NCI-H446 treated with DMSO at 0.1 percent for 48 hours (cell line): ENCODE measurements at regions not wholly inside any gene's neighbourhood (a gene's known extent, or its start where the extent isn't known, plus 50 kb on each side); places are given as distances from the start of the nearest gene placed in this dataset.

Source experiments
- DNase-seq: peaks from one replicate; lab custom pipeline; 2025; lab: John Stamatoyannopoulos, UW

DNA sequence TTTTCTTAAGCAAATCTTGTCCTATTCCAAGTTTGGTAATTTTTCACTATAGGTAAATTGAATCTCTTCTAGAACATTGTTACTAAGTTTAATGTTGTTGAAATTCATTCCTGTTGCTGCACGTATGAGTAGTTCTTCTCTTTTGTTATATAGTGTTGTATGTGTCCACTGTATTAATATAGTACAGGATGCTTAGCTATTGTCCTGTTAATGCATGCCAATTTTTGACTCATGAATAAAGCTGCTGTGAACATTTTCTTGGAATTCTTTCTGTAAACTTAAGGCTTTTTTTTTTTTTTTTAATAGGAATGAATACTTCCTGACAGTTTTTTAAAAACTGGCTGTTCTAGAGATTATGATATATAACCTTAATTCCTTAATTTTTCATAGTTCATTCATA, 326.9 kb downstream of the SLC4A3 start:
- no peak for DNase-seq

- no peak for DNase-seq
Measured at GRCh38 chr2:219957820-219958219, 330.4 kb downstream of the SLC4A3 start.

GRCh38 chr2:219958941-219959340, 331.5 kb downstream of the SLC4A3 start:
- DNase-seq: no peak

DNA sequence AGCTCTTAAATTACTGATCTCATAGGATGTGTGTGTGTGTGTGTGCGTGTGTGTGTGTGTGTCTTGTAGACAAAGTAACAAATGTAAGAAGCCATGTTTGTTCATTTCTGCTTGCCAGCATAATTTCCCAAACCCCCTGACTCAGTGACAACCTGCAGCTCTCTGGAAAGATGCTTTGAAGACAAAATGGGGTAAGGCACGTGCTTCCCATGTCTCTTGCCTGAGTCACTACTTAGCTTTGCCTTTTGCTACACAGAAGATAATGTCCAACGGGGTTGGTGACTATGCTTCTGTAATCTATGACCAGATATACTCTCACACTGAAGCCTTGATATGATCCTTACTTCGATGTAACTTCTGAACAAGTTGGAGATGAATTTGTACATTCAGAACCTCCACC, 332.0 kb downstream of the SLC4A3 start:
- DNase-seq: no peak

- DNase-seq: no peak
Measured at GRCh38 chr2:219961947-219962498, 334.6 kb downstream of the SLC4A3 start.

GRCh38 chr2:219962801-219963200, 335.4 kb downstream of the SLC4A3 start:
- DNase-seq: no peak

- no peak for DNase-seq
Measured at GRCh38 chr2:219965287-219966194, 338.1 kb downstream of the SLC4A3 start.

GRCh38 chr2:219967247-219968245, 340.1 kb downstream of the SLC4A3 start:
- no peak for DNase-seq

DNA sequence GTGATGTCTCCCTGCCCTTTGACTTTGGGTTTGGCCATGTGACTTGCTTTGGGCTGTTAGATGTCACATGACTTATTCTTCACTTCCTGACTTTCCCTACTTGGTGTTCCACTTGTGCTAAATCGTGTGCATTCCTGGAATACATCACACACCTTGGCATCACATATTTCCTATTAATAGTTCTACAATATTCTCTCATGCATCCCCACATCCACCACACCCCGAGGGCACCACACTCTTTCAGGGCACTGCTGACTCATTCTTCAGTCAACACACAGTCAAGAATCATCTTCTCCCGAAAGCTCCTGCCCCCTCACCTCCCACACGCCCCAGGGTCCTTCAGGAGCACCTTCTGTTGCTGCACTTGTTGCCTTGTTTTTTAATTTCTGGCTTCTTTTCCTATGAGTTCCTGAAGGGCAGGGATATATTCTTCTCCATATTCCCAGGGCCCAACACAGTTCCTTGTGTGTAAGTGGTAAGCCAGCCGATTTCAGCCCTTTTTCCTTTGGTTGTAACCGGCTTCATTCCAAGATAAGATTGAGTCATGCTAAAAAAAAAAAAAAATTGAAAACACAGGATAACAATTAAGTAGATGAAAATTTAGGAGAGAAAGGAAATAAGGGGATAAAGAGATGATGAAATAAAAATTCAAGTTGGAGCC, 341.4 kb downstream of the SLC4A3 start:
- no peak for DNase-seq

DNA sequence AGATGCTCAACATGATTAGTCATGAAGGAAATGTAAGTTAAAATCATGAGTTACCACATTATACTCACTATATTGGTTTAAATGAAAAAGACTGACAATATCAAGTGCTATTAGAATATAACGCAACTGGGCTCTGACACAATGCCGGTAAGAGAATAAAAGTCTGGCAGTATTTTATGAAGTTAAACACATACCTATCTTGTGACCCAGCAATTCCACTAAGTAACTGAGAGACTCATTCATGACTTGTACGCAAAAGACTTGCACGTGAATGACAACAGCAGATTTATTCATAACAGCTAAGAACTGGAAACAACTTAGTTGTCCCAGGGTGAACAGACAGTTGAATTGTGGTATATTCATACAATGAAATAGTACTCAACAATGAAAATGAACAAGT, 342.1 kb downstream of the SLC4A3 start:
- DNase-seq: no peak

DNA sequence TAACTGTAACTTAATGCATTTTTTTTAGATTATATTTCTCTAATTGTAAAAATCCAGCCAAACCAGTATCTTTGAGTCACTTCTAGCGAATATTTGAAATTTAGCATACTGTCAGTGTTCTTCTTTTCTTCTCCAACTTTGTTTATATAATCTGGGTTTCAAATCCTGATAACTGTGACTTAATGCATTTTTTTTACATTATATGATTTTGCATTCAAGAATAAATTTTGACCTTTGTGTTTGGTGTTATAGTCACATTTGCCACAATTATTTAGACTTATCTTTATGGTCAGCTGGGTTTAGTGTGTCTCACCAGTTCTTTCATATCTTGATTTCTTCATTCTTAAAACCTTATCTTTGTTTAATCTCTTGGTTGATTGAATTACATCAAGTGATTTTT, 345.7 kb downstream of the SLC4A3 start:
- DNase-seq: no peak

DNA sequence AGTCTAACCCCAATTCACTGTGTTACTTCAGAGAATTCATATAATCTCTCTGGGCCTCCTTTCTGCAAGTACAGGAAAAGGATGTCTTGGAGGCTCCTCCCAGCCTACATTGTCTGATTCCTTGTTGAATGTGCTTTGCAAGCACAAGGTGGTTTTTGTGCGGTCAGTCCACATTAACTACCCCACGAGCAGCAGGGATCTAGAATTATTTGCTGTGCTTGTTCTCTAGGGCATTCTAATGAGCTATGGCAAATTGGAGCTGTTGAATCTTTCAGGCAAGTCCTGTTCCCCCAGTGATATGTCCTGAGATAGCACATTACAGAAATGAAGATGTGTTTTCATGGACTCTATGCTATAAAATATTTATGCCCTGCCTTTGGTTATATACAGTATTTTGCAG, 349.4 kb downstream of the SLC4A3 start:
- DNase-seq: no peak

- no peak for DNase-seq
Measured at GRCh38 chr2:219980638-219981037, 353.2 kb downstream of the SLC4A3 start.

DNA sequence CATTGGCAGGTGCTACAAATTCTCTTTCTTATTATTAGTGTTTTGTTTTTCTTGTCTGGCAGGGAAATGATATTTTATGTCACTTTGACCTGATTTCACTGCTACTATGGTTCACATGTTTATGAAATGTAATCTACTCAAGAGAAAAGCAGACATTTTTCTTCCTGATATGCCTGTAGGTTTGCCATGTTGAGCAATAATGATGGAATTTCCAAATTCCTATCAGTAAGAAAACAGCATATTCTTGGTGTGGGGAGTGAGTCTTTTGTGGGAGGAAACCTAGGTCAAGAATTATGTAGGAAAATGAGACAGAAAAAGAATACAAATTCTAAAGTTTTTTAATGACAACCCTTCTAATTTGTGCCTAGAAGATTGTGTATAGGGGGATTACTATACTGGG, 356.4 kb downstream of the SLC4A3 start:
- DNase-seq: no peak

- DNase-seq: no peak
Measured at GRCh38 chr2:219985017-219985416, 357.6 kb downstream of the SLC4A3 start.

DNA sequence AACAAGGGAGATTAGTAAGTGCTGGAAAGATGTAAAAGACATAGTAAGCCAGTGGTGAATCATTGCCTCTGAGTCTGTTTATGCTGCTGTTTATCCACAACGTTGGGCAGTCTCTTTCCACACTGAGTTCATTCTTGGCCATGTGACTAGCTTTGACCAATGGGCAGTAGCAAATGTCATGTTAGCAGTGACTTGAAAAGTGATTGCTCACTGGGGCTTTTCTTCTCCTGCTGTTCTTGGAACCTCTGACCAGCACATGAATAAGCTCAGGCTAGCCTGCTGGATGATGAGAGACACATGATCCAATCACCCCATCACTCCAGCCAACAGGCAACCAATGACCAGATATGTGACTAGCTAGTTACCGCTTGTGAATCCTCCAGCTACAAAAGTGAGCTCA, 360.4 kb downstream of the SLC4A3 start:
- DNase-seq: peak; percentile 54

DNA sequence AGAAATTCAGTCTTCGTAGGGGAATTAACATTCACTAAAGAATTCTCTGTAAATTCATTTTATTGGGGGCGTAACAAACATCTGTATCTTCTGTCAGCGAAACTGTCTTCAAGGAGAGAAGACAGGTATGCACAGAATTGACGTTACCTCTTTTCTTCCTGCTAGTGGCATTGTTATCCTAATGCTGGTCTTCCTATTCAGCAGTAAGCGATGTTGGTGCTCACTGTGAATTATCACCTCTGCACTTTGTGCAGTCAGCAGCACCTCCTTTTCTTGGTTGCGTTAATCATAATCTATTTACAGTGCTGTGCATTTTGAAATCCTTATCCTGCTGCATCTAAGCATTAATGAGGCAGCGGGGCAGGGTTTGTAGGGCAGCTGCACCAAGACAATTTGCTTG, 362.3 kb downstream of the SLC4A3 start:
- no peak for DNase-seq

- DNase-seq: no peak
Measured at GRCh38 chr2:219991116-219991515, 363.7 kb downstream of the SLC4A3 start.

GRCh38 chr2:219995399-219995798, 368.0 kb downstream of the SLC4A3 start:
- no peak for DNase-seq

- DNase-seq: no peak
Measured at GRCh38 chr2:219995991-219996765, 368.7 kb downstream of the SLC4A3 start.

GRCh38 chr2:219997341-219997851, 370.0 kb downstream of the SLC4A3 start:
- peak; percentile 1 for DNase-seq
